Pancreas (tissue), 10 donors: ENCODE measurements at regions not wholly inside any gene's neighbourhood (a gene's known extent, or its start where the extent isn't known, plus 50 kb on each side); places are given as distances from the start of the nearest gene placed in this dataset.

Source experiments
- ATAC-seq, 4 donors: fragments of 200-7000 bp; cut with Tn5 transposase; one replicate each; pipeline versions ENCODE4 v1.8.0 to v1.9.1; 2020; ENCODE audit warnings: mild to moderate bottlenecking in 4 of 4, moderate library complexity in 4 of 4
- DNase-seq, 6 donors: peaks; one replicate each; pipeline ENCODE4 v3.0.0-alpha.2; 2020
- FAIRE-seq: peaks from 2 replicates; lab custom pipeline; 2012; peaks lifted over from hg19 to GRCh38; lab: Jason Lieb, UNC
- H3K27ac ChIP-seq, 4 donors: fragments of 200-600 bp; sonication (generic); 1 replicate in 3 of 4; 2 replicates in 1 of 4; pipeline versions ENCODE4 v1.5.0 to v1.8.0; 2020
- H3K27me3 ChIP-seq, 4 donors: fragments of 200-600 bp; one replicate each; pipeline ENCODE4 v1.8.0; 2021
- H3K36me3 ChIP-seq, 3 donors: fragments of 200-600 bp; sonication (generic) in 1 of 3; one replicate each; pipeline versions ENCODE4 v1.5.0 to v1.8.0; 2020 to 2021
- H3K4me1 ChIP-seq, 3 donors: fragments of 200-600 bp; one replicate each; pipeline ENCODE4 v1.8.0; 2021
- H3K4me3 ChIP-seq, 4 donors: fragments of 200-600 bp; sonication (generic) in 2 of 4; one replicate each; pipeline versions ENCODE4 v1.5.0 to v1.8.0; 2020 to 2021
- H3K9me3 ChIP-seq, 4 donors: fragments of 200-600 bp; one replicate each; pipeline ENCODE4 v1.8.0; 2021
- WGBS, 2 donors: extraction: QIAGEN DNeasy Blood & Tissue Kit; methylation state at CpG; one replicate each; pipeline ENCODE4 v1.1.7; 2013; 5-methylcytosine and 5-hydroxymethylcytosine counted together
- intact Hi-C, 3 donors: fragments of 100-400 bp; cut with DNase I; formaldehyde crosslinking; loops; one replicate each; pipeline versions ENCODE4 v1.11.1 to v1.14.2; 2022
- TF ChIP-seq, protein P1 (sequence below), 4 donors: fragments of 200-600 bp; sonication (generic) in 3 of 4; IDR thresholded peaks; one replicate each; pipeline versions ENCODE4 v1.5.0 to v1.8.0; 2021; ENCODE audit warnings: antibody characterized with exemption in 4 of 4
- donor health status: healthy with polysubstance abuse.
- donor health status: DM: no; HTN: no; CAD: no; lungs with moderate emphysema.
- donor health status: DM: no; HTN: no; CAD: no.
- donor health status: control.
- donor health status: control.
- donor health status: Bipolar disorder and iron deficiency.
- donor health status: DM: yes; HTN: yes; CAD: no.
- donor health status: DM: no; HTN: no; CAD: no.
- donor health status: DM: no; HTN: no; CAD: no.
- donor health status: DM: yes; HTN: yes; CAD: no.

- ATAC-seq, result no peak
- Histone ChIP-seq H3K36me3 (no peaks in the 10 kb centered on the region), H3K9me3 (no peaks in the 10 kb centered on the region), H3K27ac (no peak overlapping the region), H3K4me1 (peaks cover 0 to 7% (median 4%) of the 10 kb centered on the region in 3 donors), H3K4me3 (no peak overlapping the region), H3K27me3 (peaks cover 0 to 20% (median 0%) of the 10 kb centered on the region in 4 donors)
- intact Hi-C loops, result no loop called here
- no peak for FAIRE-seq
- TF ChIP-seq, protein P1, sequence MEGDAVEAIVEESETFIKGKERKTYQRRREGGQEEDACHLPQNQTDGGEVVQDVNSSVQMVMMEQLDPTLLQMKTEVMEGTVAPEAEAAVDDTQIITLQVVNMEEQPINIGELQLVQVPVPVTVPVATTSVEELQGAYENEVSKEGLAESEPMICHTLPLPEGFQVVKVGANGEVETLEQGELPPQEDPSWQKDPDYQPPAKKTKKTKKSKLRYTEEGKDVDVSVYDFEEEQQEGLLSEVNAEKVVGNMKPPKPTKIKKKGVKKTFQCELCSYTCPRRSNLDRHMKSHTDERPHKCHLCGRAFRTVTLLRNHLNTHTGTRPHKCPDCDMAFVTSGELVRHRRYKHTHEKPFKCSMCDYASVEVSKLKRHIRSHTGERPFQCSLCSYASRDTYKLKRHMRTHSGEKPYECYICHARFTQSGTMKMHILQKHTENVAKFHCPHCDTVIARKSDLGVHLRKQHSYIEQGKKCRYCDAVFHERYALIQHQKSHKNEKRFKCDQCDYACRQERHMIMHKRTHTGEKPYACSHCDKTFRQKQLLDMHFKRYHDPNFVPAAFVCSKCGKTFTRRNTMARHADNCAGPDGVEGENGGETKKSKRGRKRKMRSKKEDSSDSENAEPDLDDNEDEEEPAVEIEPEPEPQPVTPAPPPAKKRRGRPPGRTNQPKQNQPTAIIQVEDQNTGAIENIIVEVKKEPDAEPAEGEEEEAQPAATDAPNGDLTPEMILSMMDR (IDR thresholded peaks at IDR 0.05), result no peak
- no peak for DNase-seq
- WGBS, 2 donors, result 17 to 22% methylated on average over 4 of the region's 4 CpGs
Measured at GRCh38 chr16:51759329-51759728, 608.3 kb upstream of the SALL1 start.

DNA sequence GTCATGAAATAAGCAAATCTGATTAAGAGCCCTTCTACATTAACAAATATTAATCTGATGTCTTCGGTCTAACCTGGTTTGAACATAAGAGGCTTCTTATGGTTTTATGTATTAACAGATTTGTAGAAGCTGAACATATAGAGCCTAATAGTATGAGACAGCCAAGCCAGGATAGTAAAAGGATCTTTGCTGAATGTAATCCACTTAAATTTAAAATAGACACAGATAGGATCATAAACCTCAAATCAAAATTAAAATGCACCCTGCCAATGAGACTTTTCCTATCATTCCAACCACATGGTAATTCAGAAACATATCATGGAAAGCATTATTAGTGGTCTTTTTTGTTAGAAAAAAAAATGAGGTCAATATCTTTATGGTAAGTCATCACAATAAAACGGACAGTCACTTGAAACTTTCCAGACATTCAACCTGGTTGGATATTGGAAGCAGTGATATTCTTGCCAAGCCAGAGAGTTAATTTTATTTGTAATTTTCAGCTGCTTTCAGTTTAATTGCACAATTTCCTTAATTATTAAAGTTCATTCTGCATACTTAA lies 606.9 kb upstream of the SALL1 start:
- DNase-seq (no peak), ATAC-seq (no peak), FAIRE-seq (no peak)
- intact Hi-C loops, result no loop called here
- Histone ChIP-seq H3K4me3 (no peak overlapping the region), H3K9me3 (no peaks in the 10 kb centered on the region), H3K4me1 (peaks cover 0 to 7% (median 4%) of the 10 kb centered on the region in 3 donors), H3K27ac (no peak overlapping the region), H3K27me3 (peaks cover 0 to 20% (median 0%) of the 10 kb centered on the region in 4 donors), H3K36me3 (no peaks in the 10 kb centered on the region)
- TF ChIP-seq, protein P1 (IDR thresholded peaks at IDR 0.05), result no peak
- WGBS, 2 donors, result 81 to 84% methylated on average over 2 of the region's 2 CpGs

GRCh38 chr16:51757505-51757904 lies 606.4 kb upstream of the SALL1 start:
- H3K27me3 ChIP-seq, result peaks cover 0 to 20% (median 0%) of the 10 kb centered on the region in 4 donors
- intact Hi-C loops, result no loop called here
- no peak overlapping the region for H3K27ac ChIP-seq
- 84 to 85% methylated on average over 6 of the region's 6 CpGs for WGBS, 2 donors
- ATAC-seq, result no peak
- H3K4me3 ChIP-seq, result no peak overlapping the region
- DNase-seq, result no peak
- no peaks in the 10 kb centered on the region for H3K9me3 ChIP-seq
- no peaks in the 10 kb centered on the region for H3K36me3 ChIP-seq
- TF ChIP-seq, protein P1 (IDR thresholded peaks at IDR 0.05), result no peak
- peaks cover 0 to 7% (median 4%) of the 10 kb centered on the region in 3 donors for H3K4me1 ChIP-seq
- FAIRE-seq, result no peak

DNA sequence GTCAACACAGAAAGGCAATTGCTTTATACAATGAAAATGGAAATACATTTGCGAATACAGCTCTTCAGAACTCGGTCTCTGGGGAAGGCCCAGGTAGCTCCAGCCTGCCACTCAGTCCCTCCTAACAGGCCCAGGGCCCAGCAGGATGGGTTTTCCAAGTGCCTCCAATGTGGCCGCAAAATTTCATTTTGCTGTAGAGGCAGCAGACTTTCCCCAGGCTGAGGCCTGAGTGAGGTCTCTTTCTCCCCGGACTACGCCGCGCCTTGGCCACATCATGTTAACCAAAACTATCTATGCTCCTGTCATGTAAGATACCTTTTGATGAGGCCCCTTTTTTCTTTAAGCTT lies 606.0 kb upstream of the SALL1 start:
- FAIRE-seq (no peak), ATAC-seq (no peak), DNase-seq (no peak)
- Histone ChIP-seq H3K4me3 (no peak overlapping the region), H3K27me3 (peaks cover 0 to 20% (median 0%) of the 10 kb centered on the region in 4 donors), H3K36me3 (no peaks in the 10 kb centered on the region), H3K27ac (no peak overlapping the region), H3K4me1 (peaks cover 0 to 7% (median 4%) of the 10 kb centered on the region in 3 donors), H3K9me3 (no peaks in the 10 kb centered on the region)
- intact Hi-C loops, result no loop called here
- TF ChIP-seq, protein P1 (IDR thresholded peaks at IDR 0.05), result no peak
- 93 to 95% methylated on average over 7 of the region's 7 CpGs for WGBS, 2 donors

DNA sequence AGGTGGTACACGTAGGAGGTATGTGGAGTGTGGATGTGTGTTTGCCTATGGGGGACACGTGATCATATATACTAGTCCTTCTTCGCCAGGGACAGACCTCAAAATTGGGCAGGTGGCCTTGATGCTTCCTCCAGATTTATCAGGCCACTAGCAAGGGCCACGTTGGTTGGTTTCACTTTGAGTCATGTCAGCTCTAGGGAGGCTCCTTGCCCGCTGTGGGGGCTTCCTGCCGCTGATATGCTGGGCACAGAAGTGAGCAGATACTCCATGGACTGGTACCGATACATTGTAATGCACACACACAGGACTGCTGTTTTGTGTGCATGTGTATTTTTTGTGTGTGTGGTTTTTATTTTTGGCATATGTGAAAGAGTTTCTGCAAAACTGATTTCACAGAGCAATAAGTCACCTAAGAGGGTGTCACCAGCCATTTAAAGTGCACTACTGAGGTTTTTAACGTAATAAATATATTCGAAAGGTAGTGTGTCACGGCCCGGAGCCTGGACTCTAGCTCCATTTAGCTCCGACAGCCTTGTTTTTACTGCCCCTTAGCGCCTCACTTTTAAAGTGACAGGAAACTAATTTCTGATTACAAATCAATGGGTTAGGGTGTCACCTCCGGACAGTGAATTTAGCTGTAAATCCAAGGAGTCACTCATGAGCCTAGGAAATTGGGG lies 605.5 kb upstream of the SALL1 start:
- ATAC-seq (no peak), FAIRE-seq (no peak), DNase-seq (no peak)
- intact Hi-C loops, result no loop called here
- Histone ChIP-seq H3K9me3 (no peaks in the 10 kb centered on the region), H3K27ac (no peak overlapping the region), H3K4me3 (no peak overlapping the region), H3K4me1 (peaks cover 0 to 3% (median 0%) of the 10 kb centered on the region in 3 donors), H3K36me3 (no peaks in the 10 kb centered on the region), H3K27me3 (peaks cover 0 to 20% (median 0%) of the 10 kb centered on the region in 4 donors)
- TF ChIP-seq, protein P1 (IDR thresholded peaks at IDR 0.05), result no peak
- WGBS, 2 donors, result 73 to 78% methylated on average over 14 of the region's 14 CpGs
